Suppressor macrophage treated with lipopolysaccharide for 4 hours (primary cell): ENCODE measurements at regions not wholly inside any gene's neighbourhood (a gene's known extent, or its start where the extent isn't known, plus 50 kb on each side); places are given as distances from the start of the nearest gene placed in this dataset.
A peak's percentile ranks its signal among the peaks of the same experiment; 100 is the strongest.

ENCODE experiments used
- DNase-seq: peaks from one replicate; pipeline ENCODE4 v3.0.0-alpha.2; 2020

DNA sequence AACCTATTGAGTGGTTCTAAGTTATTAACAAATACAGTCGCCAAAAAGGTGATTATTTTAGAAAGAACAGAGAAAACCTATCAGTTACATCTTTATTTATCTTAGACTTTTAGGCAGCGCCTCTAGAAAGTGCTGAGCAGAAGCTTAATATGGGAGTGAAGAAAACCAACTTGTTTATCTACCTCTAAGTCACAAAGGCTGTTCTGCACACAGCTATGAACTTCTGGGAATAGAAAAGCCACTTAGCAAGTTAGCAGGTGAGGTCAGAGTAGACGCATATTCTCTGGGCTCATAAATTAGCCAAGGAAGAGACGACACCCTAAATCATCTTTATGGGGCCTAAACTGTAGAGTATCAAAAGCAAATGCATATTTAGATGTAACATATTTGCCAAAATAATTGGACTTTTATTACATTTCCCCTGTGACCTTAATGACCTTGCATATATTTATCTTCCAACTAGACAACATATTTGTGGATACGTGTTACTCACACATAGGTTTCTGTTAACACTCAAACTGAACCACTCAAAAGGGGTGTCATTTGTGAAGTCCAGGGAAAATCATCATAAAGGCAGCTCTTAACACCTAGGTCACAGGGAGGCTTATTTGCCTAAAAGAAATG lies 267.1 kb downstream of the ADGB start:
- DNase-seq: no peak

DNA sequence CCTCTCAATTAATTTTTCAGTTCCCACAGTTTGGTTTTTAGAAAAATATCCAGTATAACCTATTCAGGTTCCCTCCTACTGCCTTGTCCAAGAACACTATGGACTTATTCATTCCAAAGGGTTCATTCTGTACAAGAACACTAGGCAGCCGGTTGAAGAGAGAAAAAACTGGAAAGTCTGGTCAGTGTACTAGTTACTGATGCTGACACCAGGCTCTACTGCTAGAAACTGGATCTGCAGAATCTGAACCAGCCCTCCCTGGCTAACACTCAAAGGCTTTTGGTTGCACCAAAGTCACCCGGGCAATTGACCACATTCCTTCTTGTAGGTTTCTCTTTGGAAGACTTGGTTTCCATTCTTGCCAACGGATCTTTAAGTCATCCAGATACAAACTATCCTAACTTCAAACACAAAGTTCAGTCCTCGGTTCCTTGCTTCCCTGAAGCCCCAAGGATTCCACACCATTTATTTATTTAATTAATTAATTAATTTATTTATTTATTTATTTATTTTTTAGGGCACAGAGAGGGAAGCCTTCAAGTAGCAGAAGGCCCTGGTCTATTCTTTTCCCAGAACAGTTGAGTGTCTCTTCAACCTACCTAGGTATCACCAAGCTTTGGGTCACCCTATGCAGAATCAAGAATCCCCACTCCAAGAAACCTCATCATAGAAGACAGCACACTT lies 268.1 kb downstream of the ADGB start:
- DNase-seq: no peak

DNA sequence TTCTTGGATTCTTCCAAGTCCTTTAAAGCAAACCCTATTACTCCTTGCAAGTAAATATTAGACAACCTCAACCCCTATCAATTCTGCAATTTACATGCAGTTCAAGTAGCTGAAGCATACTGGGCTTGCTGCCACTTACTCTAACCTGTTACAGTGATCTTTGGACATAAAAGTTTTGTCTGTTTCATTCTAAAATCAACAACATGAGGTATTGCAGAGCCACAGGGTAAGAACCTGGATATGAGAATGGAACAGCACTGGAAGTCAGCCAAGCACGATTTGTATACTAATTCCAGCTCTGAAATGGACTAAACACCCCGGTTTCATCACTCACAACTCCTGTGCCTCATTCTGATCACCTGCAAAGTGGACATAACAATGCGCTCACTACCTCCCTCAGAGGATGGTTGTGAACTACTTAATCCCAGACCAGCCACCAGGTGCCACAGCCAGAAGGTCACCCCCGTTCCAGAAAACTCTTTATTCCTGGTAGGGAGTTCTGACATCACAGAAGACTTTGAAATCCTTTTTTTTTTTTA lies 270.0 kb downstream of the ADGB start:
- no peak for DNase-seq

DNA sequence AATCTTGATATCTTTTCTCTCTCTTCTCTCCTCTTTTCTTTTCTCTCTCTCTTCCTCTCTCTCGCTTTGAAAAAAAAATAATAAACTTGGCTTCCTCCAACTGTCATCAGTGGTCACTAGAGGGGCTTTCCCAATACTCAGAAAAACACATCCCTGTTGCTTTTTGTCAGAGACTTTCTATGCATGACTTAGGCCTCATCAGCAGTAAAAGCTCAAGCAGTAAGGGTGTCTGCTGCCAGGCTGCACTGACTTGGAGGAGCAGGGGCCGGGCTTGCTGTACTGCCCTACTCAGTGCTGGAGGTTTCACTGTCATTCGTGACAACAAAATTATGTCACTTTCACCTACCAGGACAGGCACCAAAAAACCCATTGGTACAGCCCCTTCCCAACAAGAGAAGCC lies 272.0 kb downstream of the ADGB start:
- peak; percentile 28 for DNase-seq

DNA sequence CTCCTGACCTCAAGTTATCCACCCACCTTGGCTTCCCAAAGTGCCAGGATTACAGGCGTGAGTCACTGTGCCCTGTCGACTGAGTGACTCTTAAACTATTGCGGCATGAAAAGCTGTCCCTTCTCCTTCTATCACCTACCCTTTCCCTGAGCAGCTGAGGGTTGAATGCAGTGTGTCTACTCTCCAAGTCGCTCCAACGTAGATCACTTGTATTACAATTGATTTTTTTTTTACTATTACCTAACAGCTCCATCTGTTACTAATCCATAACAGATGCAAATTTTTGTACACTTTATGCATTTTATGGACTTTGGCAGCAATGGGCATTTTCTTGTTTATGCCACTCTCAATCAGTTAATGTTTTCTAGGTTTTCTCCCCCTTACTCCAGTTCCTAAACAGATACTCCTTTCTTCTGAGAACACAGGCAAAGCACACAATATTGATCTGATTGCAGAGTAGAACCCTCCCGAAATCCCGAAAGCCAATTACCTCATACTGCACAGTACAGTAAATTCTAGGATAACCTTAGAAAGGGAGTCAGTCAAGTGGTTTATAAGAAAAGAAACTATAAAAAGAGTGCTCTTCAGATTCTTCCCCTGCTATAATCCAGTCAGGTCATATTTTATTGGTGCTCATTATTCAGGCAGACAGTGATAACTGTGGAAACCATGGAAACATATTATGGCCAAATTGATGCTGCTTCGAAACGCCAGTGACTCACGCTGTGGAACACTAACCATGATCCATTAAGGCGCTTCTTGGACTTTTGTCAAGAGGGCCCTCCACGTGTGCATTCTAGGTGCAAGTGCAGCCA lies 273.0 kb downstream of the ADGB start:
- no peak for DNase-seq

DNA sequence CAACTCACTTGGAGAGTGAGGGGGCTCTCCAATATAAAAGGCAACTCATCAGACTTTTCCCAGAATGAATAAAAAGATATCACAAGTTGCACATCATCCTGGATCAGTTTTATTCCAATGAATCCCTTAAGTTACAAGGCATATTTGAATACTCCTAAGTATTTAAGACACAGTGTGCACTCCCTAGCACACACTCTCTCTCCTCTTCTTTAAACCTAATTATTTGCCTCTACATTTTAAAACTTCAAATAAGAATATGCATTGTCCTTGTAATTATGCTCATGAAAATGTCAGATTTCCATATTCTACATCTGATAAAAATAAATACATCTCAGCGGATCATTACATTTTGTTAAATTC lies 273.6 kb downstream of the ADGB start:
- DNase-seq: no peak

DNA sequence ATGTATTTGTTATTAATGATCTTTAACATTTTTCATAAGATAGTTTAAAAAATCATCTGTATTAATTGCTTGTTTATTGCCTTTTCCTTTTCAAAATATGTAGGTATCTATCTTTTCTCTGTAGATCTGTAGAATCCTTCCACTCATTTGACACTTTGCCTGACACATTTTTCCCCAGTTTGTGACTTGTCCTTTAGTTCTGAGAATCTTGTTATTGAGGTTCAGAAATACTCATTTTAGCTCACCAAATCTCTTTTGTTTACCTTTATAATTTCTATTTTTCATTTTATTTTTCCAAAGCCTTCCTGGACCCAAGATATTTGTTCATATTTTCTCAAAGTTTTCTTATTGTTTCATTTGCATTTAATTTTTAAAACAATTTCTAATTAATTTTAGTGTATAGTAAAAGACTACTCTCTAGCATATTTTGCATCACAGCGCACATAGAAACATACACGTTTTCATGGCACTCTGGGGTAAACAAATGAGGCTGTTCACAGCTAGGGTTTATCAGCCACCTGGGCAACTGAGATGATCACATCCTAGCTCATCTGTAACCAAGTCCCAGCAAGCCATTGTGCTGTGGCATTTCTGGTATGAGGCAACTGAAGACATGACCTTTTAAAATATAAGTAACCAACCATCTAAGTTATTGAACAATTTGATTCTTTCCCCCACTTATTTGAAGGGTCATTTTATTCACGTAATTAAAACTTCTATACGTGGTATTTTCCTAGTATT lies 275.7 kb downstream of the ADGB start:
- DNase-seq: no peak

DNA sequence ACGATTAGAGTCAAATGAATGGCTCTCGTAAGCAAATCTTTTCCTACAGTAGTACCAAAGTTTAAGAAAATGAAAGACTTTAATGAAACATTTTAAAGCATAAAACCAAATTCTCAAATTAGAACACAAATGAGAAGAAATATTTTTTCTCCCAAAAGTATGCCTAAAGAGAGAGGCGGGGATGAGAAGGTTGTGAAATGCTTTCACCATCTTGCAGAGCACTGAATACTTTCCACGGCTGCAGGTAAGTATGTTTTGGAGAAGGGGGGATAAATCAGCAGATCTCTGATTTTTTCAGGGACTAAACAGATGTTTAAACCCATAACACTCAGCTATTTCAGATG lies 277.1 kb downstream of the ADGB start:
- no peak for DNase-seq

DNA sequence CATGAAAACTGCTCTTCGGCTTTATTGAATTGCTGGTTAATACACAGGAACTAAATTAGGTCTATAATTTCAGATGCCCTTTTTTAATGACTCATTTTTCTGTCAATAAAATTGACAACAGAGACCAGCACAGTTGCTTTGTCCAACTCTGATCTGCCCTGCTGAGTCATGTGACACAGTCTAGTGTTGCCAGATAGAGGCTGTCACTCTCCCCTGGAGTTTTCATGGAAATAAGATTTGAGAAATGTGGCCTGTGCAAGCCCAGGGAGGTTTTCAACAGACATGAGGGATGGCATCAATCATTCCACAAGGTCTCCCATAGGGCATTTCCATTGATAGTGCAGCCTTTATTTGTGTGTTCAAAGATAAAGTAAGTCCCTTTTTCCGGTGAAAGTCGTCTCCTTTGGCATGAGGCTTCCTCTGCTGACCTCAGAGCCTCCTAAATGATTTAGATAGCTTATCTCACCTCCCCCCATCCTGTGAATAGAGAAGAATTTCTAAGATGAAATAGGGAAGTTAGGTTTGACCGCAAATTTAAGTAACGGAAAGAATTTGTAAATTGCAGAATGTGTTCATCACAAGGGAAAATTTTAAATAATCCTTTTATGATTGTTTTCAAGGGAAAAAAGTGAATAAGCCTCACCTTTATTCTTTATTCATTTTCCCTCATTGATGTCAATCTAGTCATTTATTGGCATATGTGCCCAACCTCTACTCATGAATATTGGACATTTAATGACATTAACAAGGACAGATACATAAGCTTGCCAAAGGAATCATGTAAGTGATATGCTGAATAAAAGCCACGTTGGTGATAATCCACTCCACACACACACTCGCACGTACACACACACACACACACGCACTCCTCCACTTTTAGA lies 277.7 kb downstream of the ADGB start:
- peak; percentile 79 for DNase-seq

DNA sequence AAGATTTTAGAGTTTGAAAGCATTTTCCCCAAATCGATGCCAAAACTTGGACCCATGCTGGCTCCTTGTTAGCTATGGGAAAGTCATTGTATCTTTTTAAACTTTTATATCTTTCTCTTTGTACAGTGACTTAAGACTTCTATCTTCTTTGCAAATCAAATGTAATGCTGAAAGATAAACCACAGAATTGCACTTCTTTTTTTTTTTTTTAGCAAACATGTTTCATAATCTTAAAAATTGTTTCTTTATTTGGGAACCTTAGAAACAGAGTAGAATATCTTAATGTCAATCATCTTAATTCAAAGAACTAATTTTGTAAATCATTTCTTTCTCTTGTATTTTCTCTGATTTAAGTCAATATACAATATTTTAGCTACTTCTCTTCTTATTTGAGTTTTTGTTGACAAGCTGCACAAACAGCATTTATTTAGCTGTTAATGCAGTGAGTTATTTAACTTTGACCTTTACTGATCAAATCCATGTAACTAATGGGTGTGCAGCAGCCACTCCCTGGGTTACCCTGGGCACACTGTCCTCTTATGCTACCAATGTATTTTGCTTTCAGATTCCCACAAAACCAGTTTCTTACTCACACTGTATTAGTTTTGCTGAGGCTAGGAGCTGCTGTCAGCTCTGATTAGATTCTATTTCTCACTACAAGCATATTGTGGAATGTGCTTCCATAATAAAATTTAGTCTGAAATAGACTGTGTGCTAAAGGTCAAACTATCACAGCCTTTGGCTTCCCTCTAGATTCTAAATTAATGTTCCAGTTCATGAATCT lies 279.6 kb downstream of the ADGB start:
- DNase-seq: peak; percentile 54

DNA sequence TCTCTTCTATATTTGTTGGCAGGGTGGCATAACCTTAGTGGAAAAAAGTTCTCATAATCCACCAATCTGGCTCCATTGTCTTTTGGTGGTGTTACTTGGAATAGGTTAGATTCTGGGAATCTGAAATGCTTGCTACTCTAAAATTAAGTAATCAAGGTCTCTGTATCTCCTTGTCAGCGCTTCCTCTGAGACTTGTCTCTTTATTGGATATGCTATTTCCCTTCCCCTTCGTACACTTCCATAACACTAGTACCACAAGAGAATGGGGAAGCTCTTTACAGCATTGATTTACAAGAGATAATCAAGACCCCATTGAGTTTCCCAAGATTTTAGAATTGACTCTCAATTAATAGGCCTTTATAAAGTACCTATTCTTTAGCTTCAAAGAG lies 280.2 kb downstream of the ADGB start:
- no peak for DNase-seq

DNA sequence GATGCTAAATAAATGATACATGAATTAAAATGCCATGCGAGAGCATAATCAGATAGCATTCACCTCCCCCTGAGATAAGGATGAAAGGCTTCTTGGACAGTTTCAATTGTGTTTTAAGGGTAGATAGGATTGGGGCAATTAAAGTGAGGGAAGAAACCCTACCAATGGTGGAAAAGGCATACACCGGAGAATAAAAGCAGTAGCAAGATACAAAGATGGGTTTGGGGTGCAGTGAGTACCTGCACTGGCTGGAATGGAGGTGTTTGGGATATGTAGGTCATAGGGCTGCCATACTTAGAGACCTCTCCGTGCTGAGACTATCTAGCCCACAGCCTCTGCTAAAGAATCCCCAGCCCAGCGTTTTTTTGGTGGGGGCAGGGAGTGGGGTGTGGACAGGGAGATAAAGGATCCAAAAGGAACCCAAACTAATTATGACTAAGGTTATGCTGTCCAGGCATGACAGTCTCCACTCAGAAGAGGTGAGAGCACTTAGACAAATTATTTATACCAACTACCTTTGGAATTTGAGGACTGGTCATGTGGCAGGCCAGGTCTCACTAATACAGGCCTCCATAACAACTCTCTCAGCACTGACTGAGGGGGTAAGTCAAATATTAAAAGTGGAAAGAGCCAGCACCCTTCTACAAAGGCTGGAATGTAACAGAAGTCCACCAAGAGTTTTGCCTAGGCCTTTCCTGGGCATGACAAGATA lies 280.8 kb downstream of the ADGB start:
- DNase-seq: no peak

DNA sequence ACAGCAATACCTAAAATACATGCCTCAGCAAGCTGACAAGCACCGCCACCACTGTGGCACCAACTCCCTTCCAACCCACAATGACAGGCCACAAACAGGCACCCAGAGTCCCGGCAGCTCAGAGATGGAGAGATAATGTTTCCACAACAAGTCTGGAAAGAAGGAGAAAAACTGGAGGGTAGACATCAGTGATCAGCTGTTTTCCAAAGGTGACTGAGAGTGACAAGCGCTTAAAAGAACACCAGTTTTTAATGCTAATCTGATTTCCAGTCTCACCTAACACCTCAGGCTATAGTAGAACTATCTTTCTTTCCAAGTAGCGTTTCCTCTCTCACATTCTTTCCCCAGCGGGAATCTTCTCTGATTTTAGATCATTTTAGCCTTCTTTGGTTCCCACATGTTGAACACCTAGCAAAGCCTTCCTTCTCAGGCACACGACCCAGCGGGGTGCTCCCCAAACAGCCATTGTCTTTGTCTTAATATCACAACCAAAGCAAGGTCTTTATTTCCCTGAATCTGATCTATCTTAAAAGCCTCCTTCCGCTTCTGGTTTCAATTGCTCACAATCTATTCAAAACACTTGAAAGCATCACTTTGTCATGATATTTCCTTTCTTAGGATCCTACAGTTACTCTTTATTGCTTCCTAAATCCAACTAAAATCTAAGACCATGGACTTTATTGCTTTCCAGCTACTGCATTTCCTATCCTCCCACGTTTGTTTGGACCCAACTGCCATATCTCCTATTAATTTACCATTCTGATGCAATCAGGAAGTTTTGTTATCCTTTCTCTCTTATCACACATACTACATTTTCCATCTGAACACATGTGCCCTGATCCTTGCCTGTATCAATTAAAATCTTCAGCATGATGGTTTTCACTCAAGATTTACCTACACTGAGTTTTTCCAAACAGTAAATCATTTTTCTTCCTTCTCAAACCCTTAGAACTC lies 282.7 kb downstream of the ADGB start:
- no peak for DNase-seq

DNA sequence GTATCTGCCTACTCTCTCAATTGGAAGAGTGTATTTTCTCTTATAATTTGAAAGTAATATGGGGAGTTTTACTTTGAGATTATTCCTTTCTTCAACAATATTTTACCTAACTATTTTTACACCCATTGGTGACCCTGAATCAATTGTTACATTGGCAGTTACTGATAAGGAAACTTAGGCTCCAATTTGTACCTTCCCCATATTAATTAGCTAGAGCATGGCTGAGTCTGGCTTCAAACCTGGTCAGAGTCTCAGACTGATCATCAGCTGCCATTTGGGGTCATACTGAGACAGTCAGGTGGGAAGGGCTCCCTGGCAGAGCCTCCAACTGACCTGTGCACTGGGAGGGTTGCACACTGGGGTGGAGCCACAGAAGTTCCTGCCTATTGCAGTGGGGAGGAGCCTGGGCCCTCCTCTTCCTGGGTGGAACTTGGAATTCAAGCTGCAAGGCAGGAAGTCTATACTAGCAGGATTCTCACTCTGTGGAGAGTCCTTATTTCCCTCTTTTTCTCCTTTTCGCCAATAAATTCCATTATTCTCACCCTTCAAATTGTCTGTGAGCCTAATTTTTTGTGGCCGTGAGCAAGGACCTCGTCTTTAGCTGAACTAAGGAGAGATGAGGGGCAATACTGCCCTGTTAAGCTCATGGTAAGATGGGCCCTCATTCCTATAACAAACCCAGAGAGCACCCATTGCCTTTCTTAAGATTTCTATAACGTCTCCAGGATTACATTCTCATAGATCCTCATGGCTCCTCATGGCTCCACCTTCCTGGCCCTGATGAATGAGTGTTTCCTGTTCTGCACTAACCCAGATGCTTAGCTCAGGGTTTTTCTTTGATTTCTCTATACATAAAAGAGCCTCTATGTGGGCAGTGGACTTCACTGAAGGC lies 285.1 kb downstream of the ADGB start:
- DNase-seq: no peak

DNA sequence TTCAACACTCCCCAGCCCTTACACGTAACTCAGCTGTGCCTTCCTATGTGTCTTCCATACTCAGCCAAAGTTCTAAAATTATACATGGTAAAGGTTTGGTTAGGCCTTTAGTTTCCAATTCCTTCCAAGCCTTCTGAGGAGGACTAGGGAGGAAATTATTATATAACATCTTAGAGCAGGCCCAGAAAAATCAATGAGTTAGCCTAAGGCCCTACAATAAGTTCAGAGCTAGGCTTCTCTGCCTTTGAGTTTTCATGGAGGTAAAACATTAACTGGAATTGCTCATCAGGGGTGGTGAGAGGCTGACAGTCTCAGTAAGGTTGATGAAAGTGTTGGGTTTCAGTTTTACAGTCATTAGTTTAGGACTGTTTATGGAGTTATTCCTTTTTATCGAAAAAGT lies 286.0 kb downstream of the ADGB start:
- DNase-seq: no peak

DNA sequence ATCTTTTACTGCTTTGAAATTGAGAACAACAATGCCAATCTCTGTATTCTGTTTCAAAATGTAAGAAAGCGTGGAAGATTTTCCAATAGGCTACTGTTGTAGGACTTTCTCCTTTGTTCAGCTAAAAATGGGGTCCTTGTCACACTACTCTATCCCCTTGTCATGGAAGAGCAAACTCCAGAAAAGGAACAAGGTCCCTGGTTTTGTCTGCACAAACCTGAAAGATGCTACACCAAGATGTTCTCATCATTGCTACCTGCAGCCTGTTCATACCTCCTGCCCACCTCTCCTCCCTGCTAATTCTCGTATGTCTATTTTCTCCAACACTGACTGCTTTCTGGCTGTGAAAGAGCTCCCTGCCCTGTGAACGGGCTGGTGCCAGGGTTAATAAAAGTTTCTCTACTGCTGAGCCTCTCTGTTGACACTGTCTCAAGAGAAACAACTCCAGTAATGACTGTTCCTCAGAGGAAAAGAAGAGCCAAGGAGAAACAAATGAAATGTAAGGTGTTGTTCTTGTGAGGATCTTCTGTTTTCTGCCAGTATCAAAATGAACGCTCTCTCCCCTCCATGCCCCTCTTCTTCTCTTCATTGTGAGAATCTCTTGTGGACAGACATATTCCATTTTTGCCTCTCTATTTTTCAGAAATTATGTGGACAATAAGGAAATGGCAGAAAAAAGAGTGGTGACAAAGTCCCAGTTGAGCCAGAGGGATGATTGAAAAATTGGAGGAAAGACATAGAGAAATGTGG lies 287.1 kb downstream of the ADGB start:
- no peak for DNase-seq

DNA sequence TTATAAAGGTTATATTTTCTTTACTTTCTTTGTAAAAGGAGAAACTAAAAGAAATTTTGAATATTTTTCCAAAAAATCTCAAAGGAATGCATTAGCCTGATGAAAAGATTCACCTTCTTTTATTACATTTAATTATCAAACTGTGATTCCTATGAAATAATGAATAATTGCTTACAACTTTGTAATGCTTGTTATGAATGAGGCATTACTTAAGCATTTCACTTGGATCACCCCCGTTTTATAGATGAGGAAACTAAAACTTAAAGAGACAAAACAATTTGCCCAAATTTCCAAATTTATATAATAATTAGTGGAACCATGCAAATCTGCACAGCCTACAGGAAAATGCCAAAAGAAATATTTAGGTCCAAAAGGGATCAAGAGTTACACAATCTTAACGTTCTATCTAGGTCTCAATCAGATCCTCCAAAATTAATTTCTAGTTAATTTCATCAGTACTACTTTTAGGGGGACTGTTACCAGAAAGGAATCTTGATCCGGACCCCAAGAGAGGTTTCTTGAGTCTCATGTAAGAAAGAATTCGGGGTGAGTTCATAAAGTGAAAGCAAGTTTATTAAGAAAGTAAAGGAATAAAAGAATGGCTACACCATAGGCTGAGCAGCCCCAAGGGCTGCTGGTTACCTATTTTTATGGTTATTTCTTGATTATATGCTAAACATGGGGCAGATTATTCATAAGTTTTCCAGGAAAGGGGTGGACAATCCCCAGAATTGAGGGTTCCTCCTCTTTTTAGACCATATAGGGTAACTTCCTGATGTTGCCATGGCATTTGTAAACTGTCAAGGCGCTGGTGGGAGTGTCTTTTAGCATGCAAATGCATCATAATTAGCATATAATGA lies 288.0 kb downstream of the ADGB start:
- DNase-seq: no peak
